H9 (cell line): ENCODE measurements at regions not wholly inside any gene's neighbourhood (a gene's known extent, or its start where the extent isn't known, plus 50 kb on each side); places are given as distances from the start of the nearest gene placed in this dataset.

ENCODE experiments used
- DNase-seq: peaks from one replicate; pipeline ENCODE4 v3.0.0-alpha.2; 2017
- H2AFZ ChIP-seq: one replicate; pipeline ENCODE4 v1.6.1; 2013; ENCODE audit warnings: mild to moderate bottlenecking, low read length, control low read depth, moderate library complexity
- H2AK5ac ChIP-seq: 2 replicates; pipeline ENCODE4 v1.6.1; 2013; ENCODE audit warnings: low read length, control low read depth, mixed read lengths; ENCODE audit not compliant: insufficient read length
- H2BK120ac ChIP-seq: one replicate; pipeline ENCODE4 v1.6.1; 2013; ENCODE audit warnings: low read depth, mild to moderate bottlenecking, low read length, control low read depth, inconsistent platforms; ENCODE audit not compliant: poor library complexity, severe bottlenecking
- H2BK12ac ChIP-seq: 2 replicates; pipeline ENCODE4 v1.6.1; 2013; ENCODE audit warnings: low read length, control low read depth, mixed read lengths, low read depth; ENCODE audit not compliant: insufficient read length
- H2BK15ac ChIP-seq: 2 replicates; pipeline ENCODE4 v1.6.1; 2013; ENCODE audit warnings: low read depth, low read length, control low read depth
- H2BK20ac ChIP-seq: one replicate; pipeline ENCODE4 v1.6.1; 2013; ENCODE audit warnings: low read depth, mild to moderate bottlenecking, low read length, control low read depth, inconsistent platforms; ENCODE audit not compliant: poor library complexity, severe bottlenecking
- H2BK5ac ChIP-seq: 2 replicates; pipeline ENCODE4 v1.6.1; 2013; ENCODE audit warnings: low read length, control low read depth, mixed read lengths; ENCODE audit not compliant: insufficient read length
- H3K14ac ChIP-seq: 2 replicates; pipeline ENCODE4 v1.6.1; 2013; ENCODE audit warnings: low read length, control low read depth; ENCODE audit not compliant: insufficient read depth
- H3K18ac ChIP-seq: 2 replicates; pipeline ENCODE4 v1.6.1; 2013; ENCODE audit warnings: low read depth, mild to moderate bottlenecking, mixed read lengths, low read length, control low read depth; ENCODE audit not compliant: insufficient read length
- H3K23ac ChIP-seq: 2 replicates; pipeline ENCODE4 v1.6.1; 2013; ENCODE audit warnings: low read length, control low read depth, mixed read lengths, low read depth; ENCODE audit not compliant: insufficient read length
- H3K23me2 ChIP-seq: 2 replicates; pipeline ENCODE4 v1.6.1; 2013; ENCODE audit warnings: low read depth, mild to moderate bottlenecking, mixed read lengths, low read length, control low read depth; ENCODE audit not compliant: insufficient read length, poor library complexity, severe bottlenecking
- H3K27ac ChIP-seq: 2 replicates; pipeline ENCODE4 v1.5.1; 2013; ENCODE audit warnings: low read length, control low read depth, mixed read lengths, low read depth; ENCODE audit not compliant: insufficient read length
- H3K27me3 ChIP-seq: 2 replicates; pipeline ENCODE4 v1.6.1; 2013; ENCODE audit warnings: low read length, control low read depth, inconsistent platforms; ENCODE audit not compliant: insufficient read depth
- H3K4ac ChIP-seq: 2 replicates; pipeline ENCODE4 v1.6.1; 2013; ENCODE audit warnings: low read depth, mild to moderate bottlenecking, control low read depth, inconsistent platforms, low read length, moderate library complexity
- H3K4me1 ChIP-seq: 2 replicates; pipeline ENCODE4 v1.6.1; 2013; ENCODE audit warnings: low read length, control low read depth, inconsistent platforms; ENCODE audit not compliant: insufficient read depth
- H3K4me2 ChIP-seq: 2 replicates; pipeline ENCODE4 v1.6.1; 2013; ENCODE audit warnings: low read length, control low read depth, mixed read lengths; ENCODE audit not compliant: insufficient read length, insufficient read depth
- H3K56ac ChIP-seq: 2 replicates; pipeline ENCODE4 v1.6.1; 2013; ENCODE audit warnings: low read depth, mild to moderate bottlenecking, mixed read lengths, low read length, control low read depth; ENCODE audit not compliant: insufficient read length
- H3K79me1 ChIP-seq: 2 replicates; pipeline ENCODE4 v1.6.1; 2013; ENCODE audit warnings: low read depth, mild to moderate bottlenecking, moderate library complexity, low read length, control low read depth, inconsistent platforms; ENCODE audit not compliant: insufficient read depth, poor library complexity, severe bottlenecking
- H3K79me2 ChIP-seq: 2 replicates; pipeline ENCODE4 v1.6.1; 2013; ENCODE audit warnings: low read length, control low read depth, inconsistent platforms; ENCODE audit not compliant: insufficient read depth
- H3K9ac ChIP-seq: 2 replicates; pipeline ENCODE4 v1.6.1; 2013; ENCODE audit warnings: low read length, control low read depth, mixed read lengths; ENCODE audit not compliant: insufficient read length; ENCODE audit errors: extremely low read depth
- H3K9me3 ChIP-seq: one replicate; pipeline ENCODE4 v1.6.1; 2013; ENCODE audit warnings: low read depth, low read length, inconsistent platforms; ENCODE audit not compliant: control insufficient read depth
- H3T11ph ChIP-seq: one replicate; pipeline ENCODE4 v1.6.1; 2013; ENCODE audit warnings: mild to moderate bottlenecking, low read length, control low read depth, inconsistent platforms
- H4K20me1 ChIP-seq: one replicate; pipeline ENCODE4 v1.6.1; 2013; ENCODE audit not compliant: control insufficient read depth, insufficient read length, insufficient read depth
- H4K5ac ChIP-seq: 2 replicates; pipeline ENCODE4 v1.6.1; 2013; ENCODE audit warnings: low read depth, mild to moderate bottlenecking, mixed read lengths, low read length, control low read depth; ENCODE audit not compliant: insufficient read length
- H4K8ac ChIP-seq: replicated peaks from 2 replicates; pipeline ENCODE4 v1.6.1; 2013; ENCODE audit warnings: low read length, control low read depth, mixed read lengths, low read depth; ENCODE audit not compliant: insufficient read length
- H4K91ac ChIP-seq: 2 replicates; pipeline ENCODE4 v1.6.1; 2013; ENCODE audit warnings: low read depth, mild to moderate bottlenecking, moderate library complexity, mixed read lengths, low read length, control low read depth; ENCODE audit not compliant: insufficient read length
- H3K27ac Mint-ChIP-seq, 3 experiments: 2 replicates in 2 of 3; 3 replicates in 1 of 3; pipeline ENCODE4 v1.8.0; 2020 to 2021; ENCODE audit warnings: mixed read lengths in 3 of 3, mild to moderate bottlenecking in 1 of 3, moderate library complexity in 1 of 3
- H3K27me3 Mint-ChIP-seq: 2 replicates; pipeline ENCODE4 v1.8.0; 2021; ENCODE audit warnings: low read depth, mild to moderate bottlenecking, moderate library complexity, mixed read lengths
- H3K36me3 Mint-ChIP-seq, 3 experiments: 2 replicates in 2 of 3; 3 replicates in 1 of 3; pipeline ENCODE4 v1.8.0; 2020 to 2021; ENCODE audit warnings: low read depth in 3 of 3, mixed read lengths in 3 of 3; ENCODE audit not compliant: insufficient read depth in 1 of 3
- H3K4me1 Mint-ChIP-seq, 2 experiments: 2 replicates each; pipeline ENCODE4 v1.8.0; 2020; ENCODE audit warnings: mixed read lengths in 2 of 2
- H3K4me3 Mint-ChIP-seq, 2 experiments: 2 replicates in 1 of 2; 3 replicates in 1 of 2; pipeline ENCODE4 v1.8.0; 2020 to 2021; ENCODE audit warnings: mild to moderate bottlenecking in 2 of 2, mixed read lengths in 2 of 2, moderate library complexity in 1 of 2
- H3K9me3 Mint-ChIP-seq, 2 experiments: 2 replicates in 1 of 2; 3 replicates in 1 of 2; pipeline ENCODE4 v1.8.0; 2020; ENCODE audit warnings: mild to moderate bottlenecking in 2 of 2, mixed read lengths in 2 of 2, moderate library complexity in 1 of 2
- CTCF ChIP-seq: fragments of 200-600 bp; sonication (generic); conservative IDR thresholded peaks from 3 replicates; pipeline ENCODE4 v1.8.0; 2021; ENCODE audit warnings: antibody characterized with exemption, mild to moderate bottlenecking
- WGBS: extraction: QIAGEN DNeasy Blood & Tissue Kit; methylation state at CpG from one replicate; pipeline ENCODE4 v1.1.7; 2013; ENCODE audit warnings: missing lambda C conversion rate, low lambda C conversion rate, mixed read lengths; ENCODE audit not compliant: insufficient read length; ENCODE audit errors: extremely low coverage; 5-methylcytosine and 5-hydroxymethylcytosine counted together

GRCh38 chr5:8912106-8912505 lies 633.8 kb downstream of the SEMA5A start:
- no peak overlapping the region for H3K23ac ChIP-seq
- H4K20me1 ChIP-seq = no peaks in the 10 kb centered on the region
- no peaks in the 10 kb centered on the region for H3K79me2 ChIP-seq
- H4K8ac ChIP-seq = no peak overlapping the region
- no peak overlapping the region for H2BK120ac ChIP-seq
- H3K27ac Mint-ChIP-seq = no peak overlapping the region
- H3K23me2 ChIP-seq = no peaks in the 10 kb centered on the region
- H2AFZ ChIP-seq = no peak overlapping the region
- no peaks in the 10 kb centered on the region for H3K9me3 Mint-ChIP-seq
- H2AK5ac ChIP-seq = no peak overlapping the region
- no peaks in the 10 kb centered on the region; the same call in none of the 2 replicates for H3K27me3 Mint-ChIP-seq
- H3K4me1 Mint-ChIP-seq = peaks cover 3 to 5% of the 10 kb centered on the region in 2 experiments
- no peak overlapping the region for H3K4ac ChIP-seq
- H2BK20ac ChIP-seq = no peak overlapping the region
- H3K9me3 ChIP-seq = no peaks in the 10 kb centered on the region
- no peak overlapping the region for H2BK5ac ChIP-seq
- H2BK12ac ChIP-seq = no peak overlapping the region
- no peak for DNase-seq
- H3K27ac ChIP-seq = no peak overlapping the region
- no peak overlapping the region for H3T11ph ChIP-seq
- H3K79me1 ChIP-seq = no peaks in the 10 kb centered on the region
- no peaks in the 10 kb centered on the region for H3K36me3 Mint-ChIP-seq
- H2BK15ac ChIP-seq = no peak overlapping the region
- H3K14ac ChIP-seq = no peak overlapping the region
- H3K18ac ChIP-seq = no peak overlapping the region
- no peaks in the 10 kb centered on the region for H3K27me3 ChIP-seq
- TF ChIP-seq CTCF = no peak
- H3K56ac ChIP-seq = no peak overlapping the region
- no peak overlapping the region for H3K9ac ChIP-seq
- H4K5ac ChIP-seq = no peak overlapping the region
- H3K4me2 ChIP-seq = no peak overlapping the region
- peaks cover 2% of the 10 kb centered on the region; the same call in 1 of the 2 replicates for H3K4me1 ChIP-seq
- no peak overlapping the region for H4K91ac ChIP-seq
- WGBS = no CpG with 5 or more reads among the region's 3 CpGs
- no peak overlapping the region for H3K4me3 Mint-ChIP-seq
